Fibroblast of lung (primary cell): ENCODE measurements at regions not wholly inside any gene's neighbourhood (a gene's known extent, or its start where the extent isn't known, plus 50 kb on each side); places are given as distances from the start of the nearest gene placed in this dataset.

Source experiments
- DNase-seq, 2 donors: peaks; one replicate each; pipeline versions ENCODE4 v3.0.0 to v3.0.0-alpha.2; 2010; ENCODE audit warnings: low read depth in 2 of 2
- H2AFZ ChIP-seq: 2 replicates; pipeline ENCODE4 v1.5.1; 2012; ENCODE audit warnings: low read length, control low read depth, inconsistent platforms
- H3K27ac ChIP-seq: 2 replicates; pipeline ENCODE4 v1.5.1; 2011; ENCODE audit warnings: low read length, control low read depth; ENCODE audit not compliant: insufficient read depth
- H3K27me3 ChIP-seq: 2 replicates; pipeline ENCODE4 v1.5.1; 2011; ENCODE audit warnings: mild to moderate bottlenecking, low read length; ENCODE audit not compliant: control insufficient read depth, insufficient read depth
- H3K36me3 ChIP-seq: 2 replicates; pipeline ENCODE4 v1.5.1; 2011; ENCODE audit warnings: low read length; ENCODE audit not compliant: control insufficient read depth, insufficient read depth
- H3K4me1 ChIP-seq: 2 replicates; pipeline ENCODE4 v1.5.1; 2011; ENCODE audit warnings: low read length; ENCODE audit not compliant: control insufficient read depth, insufficient read depth; ENCODE audit errors: extremely low read depth
- H3K4me2 ChIP-seq: 2 replicates; pipeline ENCODE4 v1.5.1; 2011; ENCODE audit warnings: low read length, control low read depth; ENCODE audit not compliant: insufficient read depth; ENCODE audit errors: extremely low read depth
- H3K4me3 ChIP-seq, 4 experiments: fragments of 200-600 bp in 1 of 4; sonication (generic) in 1 of 4; replicated peaks in 1 of 4; 2 replicates each; pipeline ENCODE4 v1.5.1; 2011 to 2016; ENCODE audit warnings: low read length in 4 of 4, low read depth in 3 of 4, mild to moderate bottlenecking in 3 of 4, control low read depth in 2 of 4, inconsistent platforms in 1 of 4, mixed read lengths in 1 of 4; ENCODE audit not compliant: insufficient read depth in 1 of 4; ENCODE audit errors: control extremely low read depth in 1 of 4
- H3K79me2 ChIP-seq: 2 replicates; pipeline ENCODE4 v1.5.1; 2012; ENCODE audit warnings: mild to moderate bottlenecking, low read length, inconsistent platforms; ENCODE audit not compliant: control insufficient read depth, insufficient read depth
- H3K9ac ChIP-seq: 2 replicates; pipeline ENCODE4 v1.5.1; 2011; ENCODE audit warnings: mild to moderate bottlenecking, low read length, control low read depth; ENCODE audit not compliant: insufficient read depth
- H3K9me3 ChIP-seq: 2 replicates; pipeline ENCODE4 v1.5.1; 2012; ENCODE audit warnings: low read depth, low read length; ENCODE audit not compliant: control insufficient read depth, insufficient read depth
- H4K20me1 ChIP-seq: 2 replicates; pipeline ENCODE4 v1.5.1; 2011; ENCODE audit warnings: low read length; ENCODE audit not compliant: control insufficient read depth, insufficient read depth; ENCODE audit errors: extremely low read depth
- CTCF ChIP-seq, 2 donors: IDR thresholded peaks in 1 of 2; conservative IDR thresholded peaks in 1 of 2; 1 replicate in 1 of 2; 2 replicates in 1 of 2; pipeline ENCODE4 v1.5.1; 2011 to 2012; ENCODE audit warnings: low read length in 2 of 2, control low read depth in 1 of 2, inconsistent platforms in 1 of 2, low read depth in 1 of 2, mild to moderate bottlenecking in 1 of 2
- EZH2 ChIP-seq: IDR thresholded peaks from 2 replicates; pipeline ENCODE4 v1.5.1; 2012; ENCODE audit warnings: low read length, control low read depth, mild to moderate bottlenecking; ENCODE audit errors: missing control alignments

DNA sequence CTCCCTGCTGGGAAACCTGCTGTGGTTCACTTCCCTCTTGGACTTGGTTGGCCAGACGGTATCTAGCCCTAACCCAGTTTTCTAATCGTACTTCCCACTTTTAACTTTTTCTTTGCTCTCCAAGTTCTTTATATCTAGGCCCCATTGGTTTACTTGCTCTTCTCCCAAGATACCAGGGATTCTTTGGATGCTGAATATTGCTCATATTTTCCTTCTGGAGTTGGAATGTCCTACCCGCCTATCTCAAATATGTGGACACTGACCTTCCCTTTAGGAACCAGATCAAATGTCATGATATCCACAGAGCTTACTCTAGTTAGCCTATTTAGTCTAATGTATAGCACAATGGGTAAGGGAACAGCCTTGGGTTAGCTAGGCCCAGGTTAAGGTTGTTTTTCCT lies 228.6 kb downstream of the DACT1 start:
- no peaks in the 10 kb centered on the region for H3K79me2 ChIP-seq

GRCh38 chr14:58870961-58871360 lies 233.2 kb downstream of the DACT1 start:
- TF ChIP-seq EZH2 (no peak), CTCF (conservative IDR thresholded peaks at IDR 0.05 in 1 of 2, IDR thresholded peaks at IDR 0.05 in 1 of 2; ENCODE audit: low read depth in 1 of 2, low read length in 2 of 2) (no peak)
- Histone ChIP-seq H3K27ac (no peak overlapping the region), H3K9me3 (no peaks in the 10 kb centered on the region), H3K27me3 (no peaks in the 10 kb centered on the region), H3K36me3 (no peaks in the 10 kb centered on the region), H3K9ac (no peak overlapping the region), H4K20me1 (no peaks in the 10 kb centered on the region), H3K4me3 (no peak overlapping the region), H3K79me2 (no peaks in the 10 kb centered on the region), H2AFZ (no peak overlapping the region), H3K4me2 (no peak overlapping the region), H3K4me1 (no peaks in the 10 kb centered on the region)
- DNase-seq = no peak

More for the DNA sequence above, 228.6 kb downstream of the DACT1 start:
- Histone ChIP-seq H4K20me1 (no peaks in the 10 kb centered on the region), H3K9me3 (no peaks in the 10 kb centered on the region), H3K4me1 (peaks cover 4% of the 10 kb centered on the region), H2AFZ (no peak overlapping the region), H3K4me2 (no peak overlapping the region), H3K9ac (no peak overlapping the region), H3K4me3 (no peak overlapping the region), H3K27ac (no peak overlapping the region), H3K27me3 (no peaks in the 10 kb centered on the region), H3K36me3 (no peaks in the 10 kb centered on the region)
- peak in 1 of 2 donors; percentile 53 for DNase-seq
- TF ChIP-seq CTCF (conservative IDR thresholded peaks at IDR 0.05 in 1 of 2, IDR thresholded peaks at IDR 0.05 in 1 of 2; ENCODE audit: low read depth in 1 of 2, low read length in 2 of 2) = no peak

GRCh38 chr14:58871573-58871972 lies 233.8 kb downstream of the DACT1 start:
- no peak for TF ChIP-seq CTCF (conservative IDR thresholded peaks at IDR 0.05 in 1 of 2, IDR thresholded peaks at IDR 0.05 in 1 of 2; ENCODE audit: low read depth in 1 of 2, low read length in 2 of 2)
- Histone ChIP-seq H3K9ac (no peak overlapping the region), H3K9me3 (no peaks in the 10 kb centered on the region), H3K79me2 (no peaks in the 10 kb centered on the region), H3K36me3 (no peaks in the 10 kb centered on the region), H3K4me1 (no peaks in the 10 kb centered on the region), H2AFZ (no peak overlapping the region), H3K4me2 (no peak overlapping the region), H4K20me1 (no peaks in the 10 kb centered on the region), H3K27me3 (no peaks in the 10 kb centered on the region), H3K27ac (no peak overlapping the region), H3K4me3 (no peak overlapping the region)
- no peak for DNase-seq
